ENCODE measurements at regions not wholly inside any gene's neighbourhood (a gene's known extent, or its start where the extent isn't known, plus 50 kb on each side); places are given as distances from the start of the nearest gene placed in this dataset.

DNA sequence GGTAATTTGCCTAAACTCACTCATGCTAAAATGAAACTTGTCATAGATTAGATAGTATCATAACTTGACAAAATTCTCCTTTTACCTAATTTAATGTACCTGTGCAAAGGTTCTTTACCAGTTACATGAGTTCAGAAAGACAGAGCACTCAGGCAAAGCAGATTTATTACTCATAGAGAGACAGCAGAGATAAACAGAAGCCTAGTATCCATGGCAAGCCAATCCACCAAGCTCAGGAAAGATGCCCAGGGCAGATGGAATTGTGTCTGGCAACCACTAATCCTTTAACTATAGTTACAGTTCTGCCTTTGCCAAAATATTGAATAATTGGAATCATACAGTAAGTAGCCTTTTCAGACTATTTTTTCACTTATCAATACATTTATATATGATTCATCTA is 826.2 kb downstream of the TECRL start:
- DNase-seq (ENCODE audit: low spot score), result no peak
- intact Hi-C loops (cut with DNase I), result no loop called here
- H3K4me1 ChIP-seq (replicated peaks), result no peaks in the 10 kb centered on the region
- H3K27ac ChIP-seq, result no peak overlapping the region
- TF ChIP-seq POLR2AphosphoS5 (IDR thresholded peaks at IDR 0.05), result no peak
- TF ChIP-seq, protein P1, sequence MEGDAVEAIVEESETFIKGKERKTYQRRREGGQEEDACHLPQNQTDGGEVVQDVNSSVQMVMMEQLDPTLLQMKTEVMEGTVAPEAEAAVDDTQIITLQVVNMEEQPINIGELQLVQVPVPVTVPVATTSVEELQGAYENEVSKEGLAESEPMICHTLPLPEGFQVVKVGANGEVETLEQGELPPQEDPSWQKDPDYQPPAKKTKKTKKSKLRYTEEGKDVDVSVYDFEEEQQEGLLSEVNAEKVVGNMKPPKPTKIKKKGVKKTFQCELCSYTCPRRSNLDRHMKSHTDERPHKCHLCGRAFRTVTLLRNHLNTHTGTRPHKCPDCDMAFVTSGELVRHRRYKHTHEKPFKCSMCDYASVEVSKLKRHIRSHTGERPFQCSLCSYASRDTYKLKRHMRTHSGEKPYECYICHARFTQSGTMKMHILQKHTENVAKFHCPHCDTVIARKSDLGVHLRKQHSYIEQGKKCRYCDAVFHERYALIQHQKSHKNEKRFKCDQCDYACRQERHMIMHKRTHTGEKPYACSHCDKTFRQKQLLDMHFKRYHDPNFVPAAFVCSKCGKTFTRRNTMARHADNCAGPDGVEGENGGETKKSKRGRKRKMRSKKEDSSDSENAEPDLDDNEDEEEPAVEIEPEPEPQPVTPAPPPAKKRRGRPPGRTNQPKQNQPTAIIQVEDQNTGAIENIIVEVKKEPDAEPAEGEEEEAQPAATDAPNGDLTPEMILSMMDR (IDR thresholded peaks at IDR 0.05), result no peak
- TF ChIP-seq POLR2A (IDR thresholded peaks at IDR 0.05), result no peak
- no peaks in the 10 kb centered on the region for H3K9me3 ChIP-seq
- H3K36me3 ChIP-seq, result no peaks in the 10 kb centered on the region
- no peak overlapping the region for H3K4me3 ChIP-seq
- H3K27me3 ChIP-seq (replicated peaks; ENCODE audit: insufficient read depth), result no peaks in the 10 kb centered on the region

- no peak overlapping the region for H3K4me3 ChIP-seq
- intact Hi-C loops (cut with DNase I), result no loop called here
- H3K27ac ChIP-seq, result no peak overlapping the region
- TF ChIP-seq POLR2A (IDR thresholded peaks at IDR 0.05) (no peak), POLR2AphosphoS5 (IDR thresholded peaks at IDR 0.05) (no peak)
- TF ChIP-seq, protein P1 (IDR thresholded peaks at IDR 0.05), result no peak
- H3K4me1 ChIP-seq (replicated peaks), result no peaks in the 10 kb centered on the region
- no peaks in the 10 kb centered on the region for H3K36me3 ChIP-seq
- H3K9me3 ChIP-seq, result no peaks in the 10 kb centered on the region
- no peak for DNase-seq (ENCODE audit: low spot score)
- no peaks in the 10 kb centered on the region for H3K27me3 ChIP-seq (replicated peaks; ENCODE audit: insufficient read depth)
- 30% methylated on average over 1 of the region's 1 CpG for WGBS
Observed at GRCh38 chr4:63580796-63581475, 828.3 kb downstream of the TECRL start.

DNA sequence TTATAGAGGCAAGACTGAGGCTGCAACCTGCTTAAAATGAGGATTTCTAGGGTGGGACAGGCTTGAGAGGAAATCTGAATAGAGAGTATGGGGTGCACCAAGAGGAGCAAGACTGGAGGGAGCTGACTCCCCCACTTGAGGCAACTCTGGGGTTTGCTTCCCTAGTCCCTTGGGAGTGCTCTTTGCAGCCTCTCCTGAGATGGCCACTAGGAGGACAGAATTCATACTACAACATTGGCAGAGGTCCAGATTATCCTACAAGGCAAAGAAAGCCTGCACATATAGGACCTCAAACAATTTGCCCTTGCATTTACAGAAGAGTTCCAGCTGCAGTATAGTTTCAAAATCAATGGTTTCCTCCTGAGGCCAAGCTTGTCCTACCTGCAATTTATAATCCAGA is 830.9 kb downstream of the TECRL start:
- Histone ChIP-seq H3K27ac (no peak overlapping the region), H3K9me3 (no peaks in the 10 kb centered on the region), H3K27me3 (replicated peaks; ENCODE audit: insufficient read depth) (no peaks in the 10 kb centered on the region), H3K4me1 (replicated peaks) (no peaks in the 10 kb centered on the region), H3K36me3 (no peaks in the 10 kb centered on the region), H3K4me3 (no peak overlapping the region)
- intact Hi-C loops (cut with DNase I), result no loop called here
- TF ChIP-seq POLR2AphosphoS5 (IDR thresholded peaks at IDR 0.05), result no peak
- TF ChIP-seq, protein P1 (IDR thresholded peaks at IDR 0.05), result no peak
- no peak for TF ChIP-seq POLR2A (IDR thresholded peaks at IDR 0.05)
- DNase-seq (ENCODE audit: low spot score), result no peak

DNA sequence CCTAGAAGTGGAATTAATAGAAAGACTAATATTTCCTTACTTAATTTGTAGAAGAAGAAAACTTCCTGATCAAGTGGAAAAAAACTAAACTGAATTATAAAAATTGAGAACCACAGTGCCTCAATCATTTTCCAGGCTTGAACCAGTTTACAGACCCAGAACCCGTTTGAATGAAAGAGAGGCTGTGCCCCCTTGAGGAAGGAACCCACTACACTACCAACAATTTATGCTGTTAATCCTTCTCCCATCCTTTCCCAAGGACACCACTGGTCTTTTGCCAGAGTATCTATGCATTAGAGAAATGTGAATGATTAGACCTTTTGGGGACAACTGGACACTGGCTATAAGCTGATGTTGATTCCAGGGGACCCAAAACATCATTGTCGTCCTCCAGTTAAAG is 842.6 kb downstream of the TECRL start:
- no peak overlapping the region for H3K27ac ChIP-seq
- no peaks in the 10 kb centered on the region for H3K9me3 ChIP-seq
- 57% methylated on average over 2 of the region's 2 CpGs for WGBS
- intact Hi-C loops (cut with DNase I), result no loop called here
- H3K27me3 ChIP-seq (replicated peaks; ENCODE audit: insufficient read depth), result no peaks in the 10 kb centered on the region
- TF ChIP-seq POLR2A (IDR thresholded peaks at IDR 0.05), result no peak
- no peak for TF ChIP-seq POLR2AphosphoS5 (IDR thresholded peaks at IDR 0.05)
- TF ChIP-seq, protein P1 (IDR thresholded peaks at IDR 0.05), result no peak
- H3K36me3 ChIP-seq, result no peaks in the 10 kb centered on the region
- H3K4me3 ChIP-seq, result no peak overlapping the region
- no peaks in the 10 kb centered on the region for H3K4me1 ChIP-seq (replicated peaks)
- DNase-seq (ENCODE audit: low spot score), result no peak

- H3K27ac ChIP-seq, result no peak overlapping the region
- 41% methylated on average over 4 of the region's 4 CpGs for WGBS
- intact Hi-C loops (cut with DNase I), result no loop called here
- no peaks in the 10 kb centered on the region for H3K4me1 ChIP-seq (replicated peaks)
- no peak for TF ChIP-seq POLR2A (IDR thresholded peaks at IDR 0.05)
- TF ChIP-seq, protein P1 (IDR thresholded peaks at IDR 0.05), result no peak
- TF ChIP-seq POLR2AphosphoS5 (IDR thresholded peaks at IDR 0.05), result no peak
- H3K27me3 ChIP-seq (replicated peaks; ENCODE audit: insufficient read depth), result no peaks in the 10 kb centered on the region
- H3K4me3 ChIP-seq, result no peak overlapping the region
- H3K36me3 ChIP-seq, result no peaks in the 10 kb centered on the region
- DNase-seq (ENCODE audit: low spot score), result no peak
- no peaks in the 10 kb centered on the region for H3K9me3 ChIP-seq
Observed at GRCh38 chr4:63563288-63564014, 845.8 kb downstream of the TECRL start.

All from prostate gland (tissue), 2 donors.